ENCODE measurements at regions not wholly inside any gene's neighbourhood (a gene's known extent, or its start where the extent isn't known, plus 50 kb on each side); places are given as distances from the start of the nearest gene placed in this dataset.
"Not testable (repeated sequence)": the region's sequence is repeated elsewhere in the genome, so short reads cannot be mapped to it uniquely, and the experiment has no call there.

- peaks cover 2% of the 10 kb centered on the region for H3K27me3 Mint-ChIP-seq (ENCODE audit: unreplicated experiment)
- peaks cover under 1% of the 10 kb centered on the region for H3K36me3 Mint-ChIP-seq (ENCODE audit: unreplicated experiment)
- H3K4me1 Mint-ChIP-seq (ENCODE audit: low read depth, unreplicated experiment) = no peaks in the 10 kb centered on the region
- no peaks in the 10 kb centered on the region for H3K9me3 Mint-ChIP-seq (ENCODE audit: unreplicated experiment)
- TF ChIP-seq CTCF (IDR thresholded peaks at IDR 0.05; ENCODE audit: partially characterized antibody, unreplicated experiment) = no peak
- DNase-seq = no peak
- no peak overlapping the region for H3K27ac Mint-ChIP-seq (ENCODE audit: unreplicated experiment)
- no peak overlapping the region for H3K4me3 Mint-ChIP-seq (ENCODE audit: unreplicated experiment)
These were observed 256.8 kb downstream of the TRIML1 start for GRCh38 chr4:188396037-188396436.

GRCh38 chr4:188399834-188400233 is 260.6 kb downstream of the TRIML1 start:
- no peaks in the 10 kb centered on the region for H3K9me3 Mint-ChIP-seq (ENCODE audit: unreplicated experiment)
- H3K4me3 Mint-ChIP-seq (ENCODE audit: unreplicated experiment) = no peak overlapping the region
- no peaks in the 10 kb centered on the region for H3K27me3 Mint-ChIP-seq (ENCODE audit: unreplicated experiment)
- H3K36me3 Mint-ChIP-seq (ENCODE audit: unreplicated experiment) = no peaks in the 10 kb centered on the region
- H3K4me1 Mint-ChIP-seq (ENCODE audit: low read depth, unreplicated experiment) = no peaks in the 10 kb centered on the region
- H3K27ac Mint-ChIP-seq (ENCODE audit: unreplicated experiment) = no peak overlapping the region
- TF ChIP-seq CTCF (IDR thresholded peaks at IDR 0.05; ENCODE audit: partially characterized antibody, unreplicated experiment) = no peak
- no peak for DNase-seq

GRCh38 chr4:188400451-188400850 is 261.2 kb downstream of the TRIML1 start:
- Mint-ChIP-seq H3K4me3 (ENCODE audit: unreplicated experiment) (no peak overlapping the region), H3K27me3 (ENCODE audit: unreplicated experiment) (no peaks in the 10 kb centered on the region), H3K4me1 (ENCODE audit: low read depth, unreplicated experiment) (no peaks in the 10 kb centered on the region), H3K27ac (ENCODE audit: unreplicated experiment) (no peak overlapping the region), H3K9me3 (ENCODE audit: unreplicated experiment) (no peaks in the 10 kb centered on the region), H3K36me3 (ENCODE audit: unreplicated experiment) (no peaks in the 10 kb centered on the region)
- no peak for TF ChIP-seq CTCF (IDR thresholded peaks at IDR 0.05; ENCODE audit: partially characterized antibody, unreplicated experiment)
- DNase-seq = peak; percentile 33

GRCh38 chr4:188403272-188403671 is 264.0 kb downstream of the TRIML1 start:
- no peak for TF ChIP-seq CTCF (IDR thresholded peaks at IDR 0.05; ENCODE audit: partially characterized antibody, unreplicated experiment)
- no peak overlapping the region for H3K27ac Mint-ChIP-seq (ENCODE audit: unreplicated experiment)
- peak; percentile 32 for DNase-seq
- H3K4me1 Mint-ChIP-seq (ENCODE audit: low read depth, unreplicated experiment) = no peaks in the 10 kb centered on the region
- no peaks in the 10 kb centered on the region for H3K27me3 Mint-ChIP-seq (ENCODE audit: unreplicated experiment)
- no peaks in the 10 kb centered on the region for H3K9me3 Mint-ChIP-seq (ENCODE audit: unreplicated experiment)
- H3K4me3 Mint-ChIP-seq (ENCODE audit: unreplicated experiment) = no peak overlapping the region
- no peaks in the 10 kb centered on the region for H3K36me3 Mint-ChIP-seq (ENCODE audit: unreplicated experiment)

- not testable (repeated sequence) for H3K27ac Mint-ChIP-seq (ENCODE audit: unreplicated experiment); H3K27me3 Mint-ChIP-seq (ENCODE audit: unreplicated experiment); H3K4me3 Mint-ChIP-seq (ENCODE audit: unreplicated experiment); H3K9me3 Mint-ChIP-seq (ENCODE audit: unreplicated experiment); H3K36me3 Mint-ChIP-seq (ENCODE audit: unreplicated experiment); H3K4me1 Mint-ChIP-seq (ENCODE audit: low read depth, unreplicated experiment); DNase-seq
These were observed 266.0 kb downstream of the TRIML1 start for GRCh38 chr4:188405071-188405835.

Data from glutamatergic neuron (in vitro differentiated cells).